HG03139 (cell line): ENCODE measurements at regions not wholly inside any gene's neighbourhood (a gene's known extent, or its start where the extent isn't known, plus 50 kb on each side); places are given as distances from the start of the nearest gene placed in this dataset.
"Not testable (repeated sequence)": the region's sequence is repeated elsewhere in the genome, so short reads cannot be mapped to it uniquely, and the experiment has no call there.

ENCODE experiments used
- ATAC-seq: cut with Tn5 transposase; IDR thresholded peaks from one replicate; pipeline ENCODE4 v1.9.1; 2021; ENCODE audit not compliant: unreplicated experiment

DNA sequence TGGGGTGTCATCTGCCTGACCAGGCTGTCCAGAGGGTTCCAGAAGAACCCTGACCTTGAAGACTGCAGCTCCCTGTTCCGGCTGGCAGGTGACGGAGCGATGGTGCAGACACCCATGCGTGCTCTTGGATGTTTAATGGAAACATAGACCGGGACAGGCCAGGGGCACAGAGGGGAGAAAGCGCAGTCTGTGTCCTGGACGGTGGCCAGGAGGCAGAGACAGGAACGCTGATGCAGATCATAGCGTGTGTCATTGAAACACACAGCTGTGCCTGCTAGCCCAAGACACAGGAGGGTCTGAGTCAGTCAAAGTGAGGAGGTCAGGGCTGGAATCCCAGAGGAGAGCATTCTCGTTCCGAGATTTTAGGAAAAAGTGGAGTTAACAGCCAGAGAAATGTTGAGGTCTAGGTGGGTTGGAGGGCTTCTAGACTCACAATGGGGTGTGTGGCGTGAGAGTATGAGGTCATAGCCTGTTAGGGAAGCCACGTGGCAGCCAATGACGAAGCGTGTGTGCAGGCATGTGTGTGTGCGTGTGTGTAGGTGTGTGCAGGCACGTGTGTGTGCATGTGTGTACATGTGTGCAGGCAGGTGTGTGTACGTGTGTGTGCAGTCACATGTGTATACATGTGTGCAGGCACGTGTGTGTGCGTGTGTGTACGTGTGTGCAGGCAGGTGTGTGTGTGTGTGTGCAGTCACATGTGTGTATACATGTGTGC is 167.0 kb downstream of the ERMARD start:
- no peak for ATAC-seq

DNA sequence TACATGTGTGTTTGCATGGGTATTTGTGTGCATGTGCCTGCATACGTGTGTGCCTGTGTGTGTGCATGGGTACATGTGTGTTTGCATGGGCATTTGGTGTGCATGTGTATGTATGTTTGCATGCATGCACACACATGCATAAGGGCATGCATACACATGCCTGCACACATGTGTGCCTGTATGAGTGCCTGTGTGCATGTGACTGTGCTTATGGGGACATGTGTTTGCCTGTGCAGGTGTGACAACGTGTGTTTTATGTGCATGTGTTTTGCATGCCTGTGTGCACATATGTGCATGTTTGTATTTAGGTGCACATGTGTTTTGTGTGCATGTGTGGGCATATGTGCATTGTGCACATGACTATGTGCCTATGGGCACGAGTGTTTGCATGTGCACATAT is 165.7 kb downstream of the ERMARD start:
- no peak for ATAC-seq

- no peak for ATAC-seq
Measured at GRCh38 chr6:169915769-169916550, 164.5 kb downstream of the ERMARD start.

- not testable (repeated sequence) for ATAC-seq
Measured at GRCh38 chr6:169913745-169914144, 162.3 kb downstream of the ERMARD start.

- no peak for ATAC-seq
Measured at GRCh38 chr6:169913096-169913638, 161.7 kb downstream of the ERMARD start.

DNA sequence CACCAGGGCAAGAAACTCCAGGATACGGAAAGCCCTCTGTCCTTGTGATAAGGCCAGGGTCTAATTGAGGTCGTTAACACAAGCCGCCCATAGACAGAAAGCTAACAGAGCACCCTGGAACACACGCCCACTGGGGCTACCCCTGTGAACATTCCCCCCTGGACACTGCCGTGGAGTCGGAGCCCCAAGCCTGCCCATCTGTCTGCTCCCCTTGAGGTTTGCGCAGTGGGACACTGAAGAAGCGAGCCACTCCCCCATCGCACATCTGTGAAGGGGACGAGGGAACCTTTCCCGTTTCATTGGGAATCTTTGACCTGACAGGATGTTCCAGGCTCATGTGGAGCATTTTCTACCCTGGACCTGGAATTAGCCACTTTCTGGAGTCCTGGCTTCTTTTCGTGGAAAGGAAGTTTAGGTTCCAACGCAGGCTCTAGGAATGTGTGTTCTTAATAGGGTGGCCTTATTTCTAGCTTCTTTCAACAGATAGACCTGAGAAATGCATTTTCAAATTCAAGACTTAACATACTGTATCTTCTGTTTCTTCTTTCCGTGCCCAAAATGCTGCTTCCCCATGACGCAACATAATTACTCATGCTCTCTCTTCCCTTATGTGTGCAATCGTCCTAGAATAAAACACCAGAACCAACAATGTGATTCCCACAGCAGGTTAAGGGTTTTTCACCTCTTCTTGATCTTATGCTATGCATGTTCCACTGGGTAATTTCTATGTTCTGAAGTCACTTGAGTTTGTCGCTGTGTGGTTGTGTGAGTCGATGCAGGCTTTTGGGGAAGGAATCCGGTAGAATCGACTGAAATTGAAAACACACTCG is 161.1 kb downstream of the ERMARD start:
- no peak for ATAC-seq

- no peak for ATAC-seq
Measured at GRCh38 chr6:169911264-169912263, 160.1 kb downstream of the ERMARD start.

DNA sequence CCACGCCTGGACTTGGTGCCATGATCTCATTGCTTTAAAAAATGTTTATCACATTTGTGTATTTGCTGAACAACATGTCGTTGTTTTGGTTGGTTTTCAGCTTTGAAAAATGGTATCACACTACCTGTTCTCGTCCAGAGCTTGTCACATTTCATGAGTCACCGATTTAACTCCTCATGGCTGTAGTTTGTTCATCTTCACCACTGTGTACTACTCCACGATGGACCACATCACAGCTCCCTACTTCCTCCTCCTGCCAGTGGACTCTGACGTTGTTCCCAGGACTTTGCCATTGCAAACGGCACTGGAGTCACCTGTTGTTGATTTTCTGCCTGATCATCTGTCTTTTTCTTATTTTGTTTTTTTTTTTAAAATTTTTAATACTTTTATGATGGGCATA is 157.7 kb downstream of the ERMARD start:
- ATAC-seq, result no peak

GRCh38 chr6:169908403-169908933 is 157.0 kb downstream of the ERMARD start:
- ATAC-seq, result no peak

- ATAC-seq, result no peak
Measured at GRCh38 chr6:169907419-169908115, 156.1 kb downstream of the ERMARD start.

DNA sequence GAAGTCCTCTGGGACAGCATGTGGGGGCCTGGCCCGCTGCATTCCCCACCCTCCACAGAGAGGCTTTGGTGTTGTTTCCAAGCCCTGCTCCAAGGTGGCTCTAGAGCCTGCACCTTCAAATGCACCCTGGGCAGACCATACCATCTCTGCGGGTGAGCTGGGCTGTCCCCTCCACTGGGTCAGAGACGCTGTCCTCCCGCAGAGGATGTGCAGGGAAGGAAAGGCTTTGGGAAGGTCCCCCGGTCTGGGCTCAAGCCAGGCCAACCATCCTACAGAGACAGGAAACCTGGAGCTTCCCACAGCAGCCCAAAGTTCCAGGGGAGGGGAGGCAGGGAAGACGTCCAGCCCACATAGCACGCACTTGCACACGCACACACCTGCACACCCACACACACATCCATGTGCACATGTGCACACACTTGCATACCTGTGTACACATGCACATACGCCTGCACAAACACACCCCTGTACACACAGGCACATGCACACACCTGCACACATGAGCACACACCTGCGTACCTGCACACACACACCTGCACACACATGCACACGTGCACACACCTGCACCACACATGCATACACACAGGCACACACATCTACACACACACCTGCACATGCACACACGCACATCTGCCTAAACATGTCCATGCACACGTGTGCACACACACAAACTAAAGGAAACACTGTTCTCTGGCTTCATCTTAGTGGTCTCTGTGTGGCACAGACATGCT is 155.4 kb downstream of the ERMARD start:
- ATAC-seq, result no peak

DNA sequence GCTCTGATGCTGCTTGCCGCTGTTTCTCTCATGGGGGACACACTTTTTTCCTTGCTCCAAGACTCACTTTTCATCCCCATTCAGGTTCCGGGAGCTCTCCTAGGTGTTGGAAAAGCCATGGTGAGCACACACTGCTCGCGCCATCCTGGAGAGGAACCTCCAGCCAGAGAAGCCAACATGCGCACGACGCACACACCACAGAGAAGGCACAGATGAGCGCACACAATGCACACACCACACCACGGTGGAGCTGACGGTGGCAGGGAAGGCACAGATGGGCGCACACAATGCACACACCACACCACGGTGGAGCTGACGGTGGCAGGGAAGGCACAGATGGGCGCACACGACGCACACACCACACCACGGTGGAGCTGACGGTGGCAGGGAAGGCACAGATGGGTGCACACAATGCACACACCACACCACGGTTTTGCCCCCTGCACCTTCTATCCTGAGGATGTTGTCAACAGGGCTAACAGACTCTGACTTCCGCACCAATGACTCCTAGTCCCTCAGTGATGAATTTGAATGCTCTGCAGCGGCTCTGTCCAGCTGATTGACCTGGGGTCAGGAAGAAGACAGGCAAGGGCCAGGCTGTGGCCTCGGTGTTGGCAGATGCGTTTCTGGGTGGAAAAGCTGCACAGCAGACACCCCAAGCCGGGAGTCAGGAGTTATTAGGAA is 154.7 kb downstream of the ERMARD start:
- no peak for ATAC-seq

DNA sequence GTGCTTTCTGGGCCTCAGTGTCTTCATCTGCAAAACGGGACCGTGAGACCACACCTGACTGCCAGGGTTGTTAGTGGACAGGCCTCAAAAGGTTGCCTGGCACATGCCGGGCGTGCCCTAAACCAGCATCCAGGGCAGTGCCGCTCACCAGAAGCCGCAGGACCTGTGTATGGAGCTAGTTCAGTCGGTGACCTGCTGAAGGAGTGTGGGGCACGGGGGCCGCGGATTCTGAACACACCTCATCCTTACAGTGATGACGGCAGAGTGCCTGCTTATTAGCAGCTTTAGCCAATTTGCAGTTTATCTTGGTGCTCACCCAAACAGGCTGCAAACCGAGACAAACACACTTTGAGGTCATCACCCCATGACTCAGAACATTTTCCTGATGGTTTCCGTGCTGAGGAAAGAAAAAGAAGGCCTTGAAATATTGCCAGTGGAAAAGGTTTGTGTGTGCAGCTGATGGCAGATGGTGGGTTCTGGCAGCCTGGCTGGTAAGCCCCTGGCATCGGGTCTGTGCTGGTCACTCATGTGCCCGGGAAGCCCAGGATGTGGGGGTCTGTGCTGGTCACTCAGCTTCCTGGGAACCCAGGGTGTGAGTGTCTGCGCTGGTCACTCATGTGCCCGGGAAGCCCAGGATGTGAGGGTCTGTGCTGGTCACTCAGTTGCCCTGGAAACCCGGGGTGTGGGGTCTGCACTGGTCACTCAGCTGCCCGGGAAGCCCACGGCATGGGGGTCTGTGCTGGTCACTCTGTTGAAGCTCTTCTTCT is 153.8 kb downstream of the ERMARD start:
- no peak for ATAC-seq

DNA sequence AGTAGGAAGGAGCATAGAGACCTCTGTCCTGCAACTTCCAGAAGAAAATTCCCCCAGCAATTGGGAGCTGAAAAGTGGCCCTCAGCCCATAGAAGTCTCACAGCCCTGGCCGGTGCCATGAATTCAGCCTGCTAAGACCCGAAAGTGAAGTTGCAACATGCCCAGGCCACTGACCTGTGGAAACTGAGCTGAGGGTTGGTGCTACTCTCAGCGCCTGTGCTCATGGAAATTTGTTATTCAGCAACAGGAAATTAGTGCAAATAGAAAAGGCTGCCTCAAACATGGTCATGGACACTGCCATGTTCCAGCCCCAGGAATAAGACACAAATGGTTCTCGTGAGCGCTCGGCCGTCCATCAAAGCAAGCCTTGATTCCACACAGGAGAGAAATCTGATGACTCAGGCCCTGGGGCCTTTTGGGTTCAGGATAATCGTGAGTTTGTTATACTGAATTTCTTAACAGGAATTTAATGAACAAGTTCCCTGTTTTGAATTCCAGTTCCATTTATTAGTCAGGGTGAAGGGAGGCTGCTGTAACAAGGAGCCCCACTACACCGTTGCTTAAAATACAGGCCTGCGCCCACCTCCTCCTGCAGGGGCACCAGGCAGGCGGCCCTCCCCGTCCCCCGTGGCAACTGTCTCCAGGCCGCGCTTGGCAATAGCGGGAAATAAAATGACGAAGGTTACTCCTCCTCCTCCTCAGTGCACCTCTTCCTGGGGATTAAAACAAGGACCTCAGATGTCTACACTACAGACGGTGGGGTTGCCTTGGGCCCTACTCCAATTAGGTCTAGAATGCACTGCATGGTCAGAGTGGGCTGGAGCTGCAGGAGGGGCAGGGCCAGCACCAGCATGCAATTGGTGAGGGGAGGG is 152.9 kb downstream of the ERMARD start:
- ATAC-seq, result no peak

GRCh38 chr6:169903122-169903521 is 151.7 kb downstream of the ERMARD start:
- ATAC-seq, result no peak

DNA sequence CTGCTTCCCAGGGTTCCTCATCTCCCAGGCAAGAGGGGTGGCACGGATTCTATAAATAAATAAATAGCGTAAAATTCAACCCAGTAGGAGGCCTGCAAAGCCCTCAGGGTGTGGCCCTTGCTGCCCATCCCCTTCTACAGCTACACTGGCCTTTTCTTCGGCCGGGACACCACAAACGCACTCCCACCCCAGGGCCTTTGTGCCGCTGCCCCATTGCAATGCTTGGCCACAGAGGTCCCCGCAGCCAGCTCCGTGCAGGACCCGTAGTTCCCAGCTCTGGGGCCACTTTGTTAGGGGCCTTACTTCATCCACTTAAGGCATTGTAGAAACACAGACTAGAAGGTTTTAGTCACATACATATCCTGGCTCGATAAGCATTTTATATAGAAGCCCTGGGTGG is 151.2 kb downstream of the ERMARD start:
- no peak for ATAC-seq
